ENCODE measurements at regions not wholly inside any gene's neighbourhood (a gene's known extent, or its start where the extent isn't known, plus 50 kb on each side); places are given as distances from the start of the nearest gene placed in this dataset.
"Not testable (repeated sequence)": the region's sequence is repeated elsewhere in the genome, so short reads cannot be mapped to it uniquely, and the experiment has no call there.

DNA sequence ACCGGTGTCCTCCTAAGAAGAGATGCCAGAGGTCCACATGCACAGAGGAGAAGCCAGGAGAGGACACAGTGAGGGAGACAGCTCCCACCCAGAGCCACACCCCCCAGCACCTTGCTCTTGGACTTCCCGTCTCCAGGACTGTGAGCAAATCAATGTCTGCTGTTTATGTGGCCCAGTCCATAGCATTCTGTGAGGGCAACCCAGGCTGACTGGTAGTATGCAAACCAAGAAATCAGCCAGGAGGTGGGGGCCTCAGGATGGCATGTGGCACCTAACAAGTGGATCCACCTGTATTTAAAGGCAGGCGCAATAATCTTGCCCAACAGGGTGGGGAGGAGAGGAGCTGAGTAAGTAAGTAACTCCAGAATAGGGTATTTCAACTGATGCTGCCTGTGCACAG is 136.4 kb downstream of the BRD1 start:
- Histone ChIP-seq H3K36me3 (replicated peaks) (no peaks in the 10 kb centered on the region), H3K4me3 (no peak overlapping the region), H3K27me3 (ENCODE audit: low read depth) (peaks cover 5% of the 10 kb centered on the region; the same call in 1 of the 2 replicates), H3K4me1 (no peaks in the 10 kb centered on the region), H3K9me3 (no peaks in the 10 kb centered on the region)
- in situ Hi-C loops (cut with MboI; ENCODE audit: low sequenced_read_pairs) = no loop called here
- no peak for DNase-seq (ENCODE audit: low spot score in 2 of 2)

DNA sequence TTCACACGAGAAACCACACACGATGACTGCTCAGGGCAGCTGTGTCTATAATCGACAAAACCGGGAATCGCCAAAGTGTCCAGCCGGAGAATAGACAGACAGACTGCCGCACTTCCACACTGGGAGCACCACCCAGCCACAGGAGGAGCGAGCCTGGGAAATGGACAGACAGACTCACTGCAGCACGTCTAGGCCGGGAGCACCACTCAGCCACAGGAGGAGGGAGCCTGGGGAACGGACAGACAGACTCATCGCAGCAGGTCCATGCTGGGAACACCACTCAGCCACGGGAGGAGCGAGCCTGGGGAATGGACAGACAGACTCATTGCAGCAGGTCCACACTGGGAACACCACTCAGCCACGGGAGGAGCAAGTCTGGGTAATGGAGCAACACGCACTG is 137.2 kb downstream of the BRD1 start:
- H3K4me1 ChIP-seq = no peaks in the 10 kb centered on the region
- no peak for DNase-seq (ENCODE audit: low spot score in 2 of 2)
- H3K9me3 ChIP-seq = no peaks in the 10 kb centered on the region
- no peak overlapping the region for H3K4me3 ChIP-seq
- no peaks in the 10 kb centered on the region for H3K36me3 ChIP-seq (replicated peaks)
- in situ Hi-C loops (cut with MboI; ENCODE audit: low sequenced_read_pairs) = no loop called here
- H3K27me3 ChIP-seq (ENCODE audit: low read depth) = peaks cover 5% of the 10 kb centered on the region; the same call in 1 of the 2 replicates

DNA sequence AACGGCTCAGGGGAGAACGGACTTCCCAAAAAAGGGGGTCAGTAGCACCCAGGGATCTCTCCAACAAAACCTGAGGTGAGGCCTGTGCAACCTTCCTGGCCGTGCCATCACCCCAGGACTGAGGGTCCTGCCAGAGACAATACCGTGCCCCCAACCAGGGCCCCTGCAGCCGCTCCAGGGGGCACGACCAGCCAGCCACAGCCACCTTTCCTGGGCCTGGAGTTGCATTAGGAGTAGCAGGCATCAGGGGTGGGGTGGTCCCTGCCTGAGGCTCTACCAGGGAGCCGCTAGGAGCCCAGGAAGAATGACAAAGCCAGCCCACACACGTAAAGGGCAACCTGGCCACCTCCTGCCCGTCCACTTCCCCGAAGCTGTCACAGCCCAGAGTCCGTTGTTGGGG is 137.8 kb downstream of the BRD1 start:
- Histone ChIP-seq H3K4me1 (no peaks in the 10 kb centered on the region), H3K9me3 (no peaks in the 10 kb centered on the region), H3K36me3 (replicated peaks) (no peaks in the 10 kb centered on the region), H3K27me3 (ENCODE audit: low read depth) (peaks cover 5% of the 10 kb centered on the region; the same call in 1 of the 2 replicates), H3K4me3 (no peak overlapping the region)
- in situ Hi-C loops (cut with MboI; ENCODE audit: low sequenced_read_pairs) = no loop called here
- no peak for DNase-seq (ENCODE audit: low spot score in 2 of 2)

DNA sequence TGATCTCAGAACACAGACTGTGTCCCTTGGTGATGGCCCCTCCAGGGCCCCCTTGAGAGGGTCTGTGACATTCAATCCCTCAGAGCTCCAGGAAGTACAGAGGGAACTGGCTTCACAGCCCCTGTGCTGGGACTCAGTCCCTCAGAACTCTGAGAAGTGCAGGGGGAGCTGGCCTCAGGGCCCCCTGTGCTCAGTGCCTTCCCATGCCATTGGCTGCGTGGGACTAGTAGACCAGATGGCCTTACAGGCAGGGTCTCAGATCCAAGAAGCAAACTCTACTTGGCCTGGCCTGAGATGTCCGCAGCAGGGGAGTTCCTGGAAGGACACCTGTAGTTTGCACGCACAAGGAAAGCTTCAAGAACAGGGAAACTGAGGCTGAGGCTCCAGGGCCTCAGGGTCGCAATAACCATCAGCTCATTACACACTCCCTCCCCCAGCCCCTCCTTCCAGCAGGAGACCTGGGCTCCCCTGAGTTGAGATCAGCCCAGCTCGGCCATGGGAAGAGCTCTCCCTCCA is 138.4 kb downstream of the BRD1 start:
- in situ Hi-C loops (cut with MboI; ENCODE audit: low sequenced_read_pairs) = no loop called here
- Histone ChIP-seq H3K4me1 (no peaks in the 10 kb centered on the region), H3K27me3 (ENCODE audit: low read depth) (peaks cover 7% of the 10 kb centered on the region; the same call in 1 of the 2 replicates), H3K4me3 (no peak overlapping the region), H3K9me3 (no peaks in the 10 kb centered on the region), H3K36me3 (replicated peaks) (no peaks in the 10 kb centered on the region)
- DNase-seq (ENCODE audit: low spot score in 2 of 2) = no peak

DNA sequence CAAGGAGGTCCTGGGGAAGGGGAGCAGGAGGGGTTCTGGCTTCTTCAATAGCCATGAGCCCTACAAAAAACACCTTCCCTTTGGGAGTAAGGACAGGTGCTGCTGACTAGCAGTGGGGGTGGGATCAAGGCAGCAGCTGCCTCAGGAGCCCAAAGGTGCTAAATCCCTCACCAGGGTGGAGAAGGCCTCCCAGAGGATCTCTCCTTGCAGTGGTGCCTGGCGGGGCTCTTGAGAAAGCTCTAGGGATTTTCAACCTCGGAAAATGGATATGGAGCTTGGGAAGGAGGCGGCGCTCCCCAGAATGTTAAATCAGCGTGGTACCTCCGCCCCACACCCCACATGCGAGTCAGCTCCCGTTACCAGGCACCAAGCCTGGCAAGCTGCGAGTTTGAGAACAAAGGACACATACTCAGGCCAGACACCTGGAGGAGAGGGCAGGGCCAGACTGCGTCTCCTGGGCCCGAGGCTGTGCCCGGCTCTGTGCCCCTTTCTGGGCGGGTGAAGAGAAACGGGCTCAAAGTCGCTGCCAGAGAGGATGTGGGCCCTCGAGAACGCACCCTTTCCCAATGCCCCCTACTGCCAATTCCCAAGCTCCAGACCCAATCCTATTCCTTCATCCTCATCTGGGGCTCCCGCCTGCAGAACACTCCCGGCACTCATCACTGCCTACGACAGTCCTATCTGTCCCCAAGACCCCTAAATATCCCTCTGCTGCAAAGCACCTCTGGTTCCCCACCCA is 139.0 kb downstream of the BRD1 start:
- H3K4me3 ChIP-seq = no peak overlapping the region
- H3K36me3 ChIP-seq (replicated peaks) = no peaks in the 10 kb centered on the region
- no peaks in the 10 kb centered on the region for H3K4me1 ChIP-seq
- H3K9me3 ChIP-seq = no peaks in the 10 kb centered on the region
- DNase-seq (ENCODE audit: low spot score in 2 of 2) = no peak
- in situ Hi-C loops (cut with MboI; ENCODE audit: low sequenced_read_pairs) = no loop called here
- peaks cover 7% of the 10 kb centered on the region; the same call in 1 of the 2 replicates for H3K27me3 ChIP-seq (ENCODE audit: low read depth)

DNA sequence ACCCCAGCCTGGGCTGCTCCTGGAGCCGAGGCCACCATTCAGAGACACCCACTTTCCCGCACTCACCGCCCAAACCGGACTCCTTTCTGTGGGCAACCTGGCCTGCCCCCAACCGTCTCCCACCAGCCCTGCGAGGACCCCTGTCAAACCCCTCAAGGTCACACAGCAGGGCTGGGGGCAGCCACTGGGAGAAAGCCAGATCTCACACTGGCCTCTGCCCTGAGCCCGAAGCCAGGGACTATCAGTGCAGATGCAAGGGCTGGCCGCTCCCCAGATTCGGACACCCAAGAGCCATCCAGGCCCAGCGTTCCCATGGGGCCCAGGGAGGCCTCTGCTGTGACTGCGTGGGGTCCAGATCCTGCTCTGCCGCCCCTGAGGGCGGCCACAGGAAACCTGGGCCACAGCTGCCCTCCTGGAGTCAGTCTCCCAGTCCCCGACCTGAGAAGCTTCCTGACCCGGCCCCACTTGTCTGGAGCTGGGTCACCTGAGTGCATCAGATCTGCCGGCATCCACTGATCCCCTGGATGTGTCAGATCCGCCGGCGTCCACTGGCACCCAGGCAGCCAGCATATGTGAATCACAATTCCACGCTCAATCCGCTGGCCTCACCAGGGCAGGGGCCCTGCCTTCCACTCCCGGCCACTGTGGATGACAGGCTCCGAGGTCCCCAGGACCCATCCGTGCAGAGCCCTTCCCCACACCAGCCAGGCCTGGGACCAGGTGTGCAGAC is 139.7 kb downstream of the BRD1 start:
- Histone ChIP-seq H3K36me3 (replicated peaks) (no peaks in the 10 kb centered on the region), H3K4me3 (no peak overlapping the region), H3K4me1 (no peaks in the 10 kb centered on the region), H3K9me3 (no peaks in the 10 kb centered on the region), H3K27me3 (ENCODE audit: low read depth) (peaks cover 7% of the 10 kb centered on the region; the same call in 1 of the 2 replicates)
- in situ Hi-C loops (cut with MboI; ENCODE audit: low sequenced_read_pairs) = no loop called here
- no peak for DNase-seq (ENCODE audit: low spot score in 2 of 2)

DNA sequence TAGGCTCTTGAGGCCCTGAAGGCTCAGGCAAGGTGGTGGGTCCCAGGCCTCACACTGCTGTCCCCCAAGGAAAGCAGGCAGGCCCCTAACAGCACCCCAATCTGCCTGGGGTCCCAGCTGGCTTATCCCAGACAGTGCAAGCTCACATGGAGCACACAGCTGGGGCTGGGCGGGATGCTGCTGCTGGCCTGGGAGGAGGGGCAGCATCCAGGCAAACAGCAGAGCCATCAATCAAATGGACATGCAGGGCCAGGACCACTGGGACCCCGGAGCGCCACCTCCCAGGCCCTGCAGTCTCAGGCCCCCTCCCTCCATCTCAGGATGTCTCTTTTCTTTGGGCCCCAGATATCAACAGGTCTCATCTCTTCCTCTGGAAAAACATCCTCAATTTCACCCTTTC is 140.3 kb downstream of the BRD1 start:
- no peak for DNase-seq (ENCODE audit: low spot score in 2 of 2)
- Histone ChIP-seq H3K27me3 (ENCODE audit: low read depth) (peaks cover 7% of the 10 kb centered on the region), H3K9me3 (no peaks in the 10 kb centered on the region), H3K36me3 (replicated peaks) (no peaks in the 10 kb centered on the region), H3K4me1 (no peaks in the 10 kb centered on the region), H3K4me3 (no peak overlapping the region)
- in situ Hi-C loops (cut with MboI; ENCODE audit: low sequenced_read_pairs) = no loop called here

DNA sequence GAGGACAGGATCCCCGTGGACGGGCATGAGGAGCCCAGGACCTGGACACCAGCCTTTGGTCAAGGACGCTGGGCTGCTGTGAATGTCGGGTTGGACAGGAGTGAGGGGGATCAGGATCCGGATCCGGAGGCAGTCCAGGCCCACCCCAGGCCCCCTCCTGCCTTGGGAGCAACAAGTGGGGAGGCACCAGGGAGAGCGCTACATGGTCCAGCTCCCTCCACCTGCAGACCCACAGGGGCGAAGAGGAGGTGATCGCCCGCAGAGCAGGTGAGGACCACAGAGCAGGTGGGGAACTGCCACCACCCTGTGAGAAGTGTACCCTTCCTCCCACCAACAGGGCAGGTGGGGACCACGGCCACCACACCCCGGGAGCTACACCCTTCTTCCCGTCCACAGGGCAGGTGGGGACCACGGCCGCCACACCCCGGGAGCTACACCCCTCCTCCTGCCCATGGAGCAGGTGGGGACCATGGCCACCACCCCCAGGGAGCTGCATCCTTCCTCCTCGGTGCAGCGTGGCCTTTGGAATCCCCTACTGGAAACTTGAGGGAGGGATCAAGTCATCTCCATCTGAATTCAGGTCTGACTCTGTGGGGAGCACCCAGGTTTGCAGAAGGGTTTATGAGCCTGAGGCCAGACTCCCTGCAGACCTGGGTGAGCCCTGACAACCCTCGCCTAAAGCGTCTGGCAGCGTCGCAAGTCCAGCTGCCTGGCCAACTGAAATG is 141.0 kb downstream of the BRD1 start:
- Histone ChIP-seq H3K4me3 (no peak overlapping the region), H3K9me3 (no peaks in the 10 kb centered on the region), H3K36me3 (replicated peaks) (no peaks in the 10 kb centered on the region), H3K4me1 (no peaks in the 10 kb centered on the region), H3K27me3 (ENCODE audit: low read depth) (peaks cover 11% of the 10 kb centered on the region)
- in situ Hi-C loops (cut with MboI; ENCODE audit: low sequenced_read_pairs) = no loop called here
- DNase-seq (ENCODE audit: low spot score in 2 of 2) = no peak

DNA sequence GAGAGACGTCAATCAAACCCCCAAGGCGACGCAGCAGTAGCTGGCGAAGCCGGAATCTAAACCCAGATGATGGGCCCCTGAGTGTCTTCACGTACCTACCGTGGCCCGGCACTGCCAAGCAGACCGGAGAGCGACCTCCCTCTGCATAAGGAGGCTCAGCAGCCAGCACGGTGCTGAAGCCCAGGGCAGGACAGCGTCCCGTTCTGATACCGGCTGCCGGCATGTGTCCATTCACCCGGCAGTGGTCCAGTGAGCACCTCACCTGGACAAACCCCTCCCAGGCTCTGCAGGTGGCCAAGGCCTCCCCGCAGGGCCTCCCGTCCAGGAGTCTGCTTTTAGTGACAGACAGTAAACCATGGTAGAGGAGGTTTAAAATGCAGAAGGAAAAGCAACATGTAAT is 142.0 kb downstream of the BRD1 start:
- DNase-seq (ENCODE audit: low spot score in 2 of 2) = no peak
- Histone ChIP-seq H3K4me3 (no peak overlapping the region), H3K4me1 (no peaks in the 10 kb centered on the region), H3K36me3 (replicated peaks) (no peaks in the 10 kb centered on the region), H3K27me3 (ENCODE audit: low read depth) (peaks cover 11% of the 10 kb centered on the region), H3K9me3 (no peaks in the 10 kb centered on the region)
- in situ Hi-C loops (cut with MboI; ENCODE audit: low sequenced_read_pairs) = no loop called here

DNA sequence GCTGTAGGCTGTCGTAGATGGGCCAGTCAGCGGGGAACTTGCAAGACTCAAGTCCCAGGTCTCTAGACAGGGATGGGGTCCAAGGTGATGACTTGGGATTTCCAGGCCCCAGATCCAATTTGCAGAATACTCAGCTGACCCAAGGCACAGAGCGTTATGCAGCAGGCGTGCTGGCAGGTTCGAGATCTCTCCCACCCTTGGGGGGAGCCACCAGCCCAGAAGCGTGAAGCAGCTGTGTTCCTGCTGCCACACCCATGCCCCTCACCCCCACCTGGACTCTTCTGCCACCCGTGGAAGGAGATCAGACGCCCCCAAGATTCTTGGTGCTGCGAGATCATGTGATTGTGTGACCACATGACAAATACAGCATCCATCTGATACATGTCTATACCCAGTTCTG is 142.6 kb downstream of the BRD1 start:
- H3K9me3 ChIP-seq = no peaks in the 10 kb centered on the region
- no peaks in the 10 kb centered on the region for H3K4me1 ChIP-seq
- no peak overlapping the region for H3K4me3 ChIP-seq
- no peak for DNase-seq (ENCODE audit: low spot score in 2 of 2)
- in situ Hi-C loops (cut with MboI; ENCODE audit: low sequenced_read_pairs) = no loop called here
- peaks cover 12% of the 10 kb centered on the region for H3K27me3 ChIP-seq (ENCODE audit: low read depth)
- H3K36me3 ChIP-seq (replicated peaks) = no peaks in the 10 kb centered on the region

DNA sequence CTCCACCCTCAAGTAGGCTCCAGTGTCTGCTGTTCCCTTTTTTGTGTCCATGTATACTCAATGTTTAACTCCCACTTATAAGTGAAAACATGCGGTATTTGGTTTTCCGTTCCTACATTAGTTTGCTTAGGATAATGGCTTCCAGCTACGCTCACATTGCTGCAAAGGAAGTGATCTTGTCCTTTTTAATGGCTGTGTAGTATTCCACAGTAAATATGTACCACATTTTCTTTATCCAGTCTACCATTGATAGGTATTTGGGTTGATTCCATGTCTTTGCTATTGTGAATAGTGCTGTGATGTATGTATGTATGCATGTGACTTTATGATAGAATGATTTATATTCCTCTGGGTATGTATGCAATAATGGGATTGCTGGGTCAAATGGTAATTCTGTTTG is 144.6 kb downstream of the BRD1 start:
- Histone ChIP-seq H3K27me3 (ENCODE audit: low read depth) (peaks cover 28% of the 10 kb centered on the region), H3K36me3 (replicated peaks) (no peaks in the 10 kb centered on the region), H3K9me3 (no peaks in the 10 kb centered on the region), H3K4me1 (no peaks in the 10 kb centered on the region), H3K4me3 (no peak overlapping the region)
- in situ Hi-C loops (cut with MboI; ENCODE audit: low sequenced_read_pairs) = no loop called here
- no peak for DNase-seq (ENCODE audit: low spot score in 2 of 2)

DNA sequence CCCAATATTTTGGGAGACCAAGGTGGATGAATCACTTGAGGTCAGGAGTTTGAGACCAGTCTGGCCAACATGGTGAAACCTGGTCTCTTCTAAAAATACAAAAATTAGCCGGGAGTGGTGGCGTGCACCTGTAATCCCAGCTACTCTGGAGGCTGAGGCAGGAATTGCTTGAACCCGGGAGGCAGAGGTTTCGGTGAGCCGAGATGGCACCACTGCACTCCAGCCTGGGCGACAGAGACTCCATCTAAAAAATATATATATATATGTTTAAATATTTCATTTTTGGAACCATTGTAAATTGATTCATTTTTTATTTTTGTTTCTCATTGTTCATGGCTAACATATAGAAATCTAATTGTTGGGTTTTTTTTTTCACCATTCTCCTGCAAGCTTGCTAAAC is 146.9 kb downstream of the BRD1 start:
- DNase-seq (ENCODE audit: low spot score in 2 of 2); H3K4me1 ChIP-seq; H3K4me3 ChIP-seq; H3K36me3 ChIP-seq (replicated peaks); H3K9me3 ChIP-seq; in situ Hi-C loops (cut with MboI; ENCODE audit: low sequenced_read_pairs): not testable (repeated sequence)
- peaks cover 30% of the 10 kb centered on the region for H3K27me3 ChIP-seq (ENCODE audit: low read depth)

DNA sequence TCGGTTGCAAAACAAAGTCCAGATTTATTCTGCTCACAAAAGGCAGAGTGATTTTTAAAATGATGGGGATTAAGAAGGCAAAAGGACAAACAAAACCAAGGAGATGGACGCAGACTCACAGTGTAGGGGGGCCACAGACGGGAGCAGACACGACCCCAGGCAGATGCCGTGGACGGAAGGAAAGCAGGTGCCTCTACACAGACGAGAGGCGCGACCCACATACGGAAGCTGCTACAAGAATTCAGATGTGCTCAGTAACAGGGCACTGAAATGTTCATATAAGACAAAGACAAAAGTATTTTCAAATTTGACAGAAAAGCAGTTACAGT is 148.9 kb downstream of the BRD1 start:
- no peak for DNase-seq (ENCODE audit: low spot score in 2 of 2)
- H3K9me3 ChIP-seq = no peaks in the 10 kb centered on the region
- H3K27me3 ChIP-seq (ENCODE audit: low read depth) = peaks cover 35% of the 10 kb centered on the region
- H3K4me3 ChIP-seq = no peak overlapping the region
- no peaks in the 10 kb centered on the region for H3K36me3 ChIP-seq (replicated peaks)
- H3K4me1 ChIP-seq = no peaks in the 10 kb centered on the region
- in situ Hi-C loops (cut with MboI; ENCODE audit: low sequenced_read_pairs) = no loop called here
